A673 (cell line): ENCODE measurements at regions not wholly inside any gene's neighbourhood (a gene's known extent, or its start where the extent isn't known, plus 50 kb on each side); places are given as distances from the start of the nearest gene placed in this dataset.
A peak's percentile ranks its signal among the peaks of the same experiment; 100 is the strongest.

Source experiments
- CTCF ChIP-seq: fragments of 300-800, 200-600 bp; sonication (generic); conservative IDR thresholded peaks from 2 replicates; pipeline ENCODE4 v1.5.1; 2017; ENCODE audit warnings: low read depth, mild to moderate bottlenecking, antibody characterized with exemption, low read length, moderate library complexity, mixed read lengths
- EZH2 ChIP-seq: fragments of 200-600 bp; sonication (generic); IDR thresholded peaks from 2 replicates; pipeline ENCODE4 v1.6.1; 2017; ENCODE audit warnings: borderline replicate concordance, low read depth, mild to moderate bottlenecking, mixed read lengths, antibody characterized with exemption, low read length; ENCODE audit not compliant: poor library complexity, severe bottlenecking

- TF ChIP-seq EZH2 (no peak), CTCF (peak; percentile 36)
These were observed 325.0 kb upstream of the ESRRG start for GRCh38 chr1:217048104-217048707.
